GM21529 (cell line): ENCODE measurements at regions not wholly inside any gene's neighbourhood (a gene's known extent, or its start where the extent isn't known, plus 50 kb on each side); places are given as distances from the start of the nearest gene placed in this dataset.
"Not testable (repeated sequence)": the region's sequence is repeated elsewhere in the genome, so short reads cannot be mapped to it uniquely, and the experiment has no call there.

Source experiments
- ATAC-seq: cut with Tn5 transposase; IDR thresholded peaks from one replicate; pipeline ENCODE4 v1.9.1; 2021; ENCODE audit not compliant: unreplicated experiment

DNA sequence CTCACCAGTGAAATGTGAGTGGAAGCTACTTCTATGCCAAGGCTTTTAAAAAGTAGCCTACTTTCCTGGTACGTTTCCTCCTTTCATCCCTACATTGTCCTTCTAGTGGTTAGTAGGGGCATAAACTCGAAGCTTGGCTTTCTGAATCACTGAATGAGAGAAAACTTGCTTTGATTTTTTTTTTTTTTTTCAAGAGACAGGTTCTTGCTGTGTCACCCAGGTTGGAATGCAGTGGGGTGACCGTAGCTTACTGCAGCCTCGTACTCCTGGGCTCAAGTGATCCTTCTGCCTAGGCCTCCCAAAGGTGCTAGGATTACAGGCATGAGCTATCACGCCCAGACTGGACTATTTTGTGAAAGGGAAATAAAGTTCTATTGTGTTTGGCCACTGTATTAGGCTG, 89.1 kb upstream of the IGFBP7 start:
- no peak for ATAC-seq

DNA sequence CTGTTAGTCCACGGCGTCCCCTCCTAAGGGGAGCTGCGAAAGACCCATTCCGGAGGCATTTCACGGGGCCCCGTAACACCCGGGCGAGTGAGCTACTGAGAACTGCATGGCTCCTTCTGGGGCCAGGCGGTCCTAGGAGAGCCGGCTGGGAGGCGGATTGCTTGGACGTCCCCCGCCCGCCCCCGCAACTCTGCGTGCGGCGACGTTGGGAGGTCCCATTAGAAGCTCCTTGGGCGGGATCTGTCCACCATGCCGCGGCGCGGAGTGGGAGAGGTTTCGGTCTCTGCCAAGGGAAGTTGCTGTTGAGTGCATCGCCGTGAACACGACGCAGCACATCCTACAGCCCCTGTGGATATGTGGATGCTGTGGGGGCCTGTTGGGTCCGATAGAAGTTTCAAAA, 85.4 kb upstream of the IGFBP7 start:
- no peak for ATAC-seq

- no peak for ATAC-seq
These were observed 84.0 kb upstream of the IGFBP7 start for GRCh38 chr4:57194068-57194611.

DNA sequence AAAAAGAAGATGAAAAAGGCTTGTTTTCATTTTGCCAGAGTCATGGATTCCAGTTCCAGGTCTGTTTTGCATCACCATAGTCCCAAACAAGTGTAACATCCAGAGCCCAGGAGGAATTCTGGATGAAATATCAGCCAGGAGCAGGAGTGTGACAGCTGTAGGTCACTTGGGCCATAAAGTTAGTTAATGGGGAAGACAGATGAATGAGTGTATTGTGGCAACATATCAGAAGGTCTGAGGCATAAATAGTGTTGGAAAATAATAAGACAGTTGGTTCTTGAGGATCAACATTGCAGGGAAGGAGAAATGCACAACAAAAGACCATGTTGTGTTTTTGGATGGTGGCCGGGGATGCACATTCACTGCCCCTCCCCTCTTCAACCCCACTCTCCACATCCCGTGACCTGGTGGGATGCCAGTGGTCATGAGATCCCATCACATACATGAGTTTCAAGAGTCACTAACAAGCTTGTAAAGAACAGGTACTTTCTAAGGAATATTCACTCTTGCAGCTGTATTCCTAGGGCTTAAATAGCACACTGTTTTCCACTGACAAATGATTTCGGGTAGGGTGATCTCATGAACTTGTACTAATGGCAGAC, 83.1 kb upstream of the IGFBP7 start:
- no peak for ATAC-seq

DNA sequence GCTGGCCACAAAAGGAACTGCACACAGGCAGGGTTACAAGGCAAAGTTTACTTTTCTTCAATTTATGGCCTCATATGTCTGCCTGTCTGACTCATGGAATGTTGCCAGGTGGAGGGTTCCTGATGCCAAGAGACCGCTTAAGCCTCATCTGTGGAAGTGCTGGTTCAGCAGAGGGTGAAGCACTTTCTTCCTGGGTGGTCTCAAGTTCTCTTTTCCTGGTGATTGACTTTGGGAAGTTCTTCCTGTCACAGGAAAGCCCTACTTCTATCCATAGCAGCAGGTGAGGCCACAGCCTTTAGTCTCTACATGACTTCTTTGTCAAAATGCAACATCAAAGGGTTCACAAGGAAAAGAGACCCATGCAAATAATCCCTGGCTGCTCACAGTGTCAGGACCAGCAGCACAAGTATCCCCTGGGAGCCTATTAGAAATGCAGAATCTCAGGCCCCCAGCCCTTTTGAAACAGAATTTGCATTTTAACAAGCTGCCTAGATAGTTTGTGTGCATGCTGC, 81.4 kb upstream of the IGFBP7 start:
- no peak for ATAC-seq

GRCh38 chr4:57190601-57191481, 80.7 kb upstream of the IGFBP7 start:
- ATAC-seq, result peak; percentile 68

DNA sequence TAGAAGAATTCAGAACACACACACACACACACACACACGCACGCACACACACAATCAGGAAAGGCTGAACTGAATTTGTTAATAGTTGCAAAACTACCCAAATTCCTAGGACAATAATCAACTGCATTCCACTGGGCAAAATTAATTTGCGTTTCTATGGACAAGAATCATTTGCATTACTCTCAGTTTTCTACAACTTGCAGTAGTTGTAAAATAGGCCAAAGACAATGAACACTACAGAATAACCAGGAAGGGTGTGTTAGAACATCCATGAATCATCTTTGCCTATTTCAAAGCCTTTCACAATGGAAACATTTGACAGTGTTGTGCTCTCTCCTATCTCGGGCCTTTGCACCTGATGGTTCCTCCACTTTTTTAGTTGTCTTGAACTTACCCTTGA, 77.1 kb upstream of the IGFBP7 start:
- ATAC-seq, result no peak

DNA sequence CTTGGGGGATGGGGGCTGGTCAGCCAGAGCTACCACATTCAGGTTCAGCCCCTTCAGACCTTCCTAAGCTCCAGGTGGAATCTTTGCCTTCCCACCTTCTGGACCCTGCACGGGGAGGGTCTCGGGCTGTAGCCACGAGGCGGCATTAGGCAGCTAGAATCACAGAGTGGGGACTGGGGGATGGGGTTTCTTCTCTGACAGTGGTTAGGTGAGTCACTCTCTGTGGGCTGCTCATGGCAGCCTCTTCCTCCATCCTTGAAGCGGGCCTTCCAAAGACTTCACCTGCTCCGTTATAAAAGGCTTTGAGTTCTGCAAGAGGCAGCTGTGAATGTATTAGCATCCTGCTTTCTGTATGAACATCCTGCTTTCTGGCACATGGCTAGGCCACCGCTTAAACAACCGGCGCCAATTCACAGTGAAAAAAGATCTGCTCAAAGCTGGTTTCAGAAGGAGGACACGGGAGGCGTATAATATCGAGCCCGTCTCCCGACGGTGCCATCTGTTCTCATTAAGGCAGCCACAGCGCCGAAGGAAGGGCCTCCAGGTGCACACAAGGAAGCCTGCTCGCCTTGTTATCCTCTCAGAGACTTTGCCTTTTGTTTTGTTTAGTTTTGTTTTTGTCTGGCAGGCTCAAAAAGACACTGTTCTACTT, 74.3 kb upstream of the IGFBP7 start:
- ATAC-seq, result no peak

DNA sequence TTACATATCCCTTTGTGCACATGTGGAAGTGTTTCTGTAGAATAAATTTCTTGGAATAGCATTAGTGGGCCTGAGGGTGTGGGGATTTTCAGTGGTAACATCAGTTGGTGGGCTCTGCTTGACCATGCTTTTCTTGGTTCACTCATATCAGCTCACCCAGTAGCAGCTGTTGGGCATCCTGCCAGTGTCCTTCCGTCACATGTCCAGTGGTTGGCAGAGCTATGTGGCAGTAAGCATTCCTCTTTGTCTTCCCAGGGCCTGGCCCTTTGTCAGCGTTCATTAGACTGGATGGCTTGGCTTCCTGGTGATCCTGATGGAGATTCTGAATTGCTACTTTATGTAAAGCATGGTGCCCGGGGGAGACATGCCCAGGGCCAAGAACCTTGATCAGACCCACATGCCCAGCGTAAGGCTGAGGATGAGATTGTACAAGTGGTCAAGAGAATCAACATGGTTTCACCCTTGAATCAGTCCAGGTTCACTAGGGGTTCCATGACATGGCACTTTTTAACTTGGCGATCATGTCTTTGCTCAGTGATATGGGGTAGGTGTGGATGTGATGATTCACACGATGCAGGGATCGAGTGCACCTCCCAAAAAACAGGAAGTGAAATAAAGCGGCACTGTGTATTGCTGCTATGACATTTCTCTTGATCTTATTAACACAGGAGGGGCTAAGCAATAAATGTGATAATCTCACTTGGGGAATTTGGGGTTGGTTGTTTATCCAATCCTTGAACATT, 72.1 kb upstream of the IGFBP7 start:
- ATAC-seq, result no peak

- not testable (repeated sequence) for ATAC-seq
These were observed 63.0 kb upstream of the IGFBP7 start for GRCh38 chr4:57173136-57173535.

DNA sequence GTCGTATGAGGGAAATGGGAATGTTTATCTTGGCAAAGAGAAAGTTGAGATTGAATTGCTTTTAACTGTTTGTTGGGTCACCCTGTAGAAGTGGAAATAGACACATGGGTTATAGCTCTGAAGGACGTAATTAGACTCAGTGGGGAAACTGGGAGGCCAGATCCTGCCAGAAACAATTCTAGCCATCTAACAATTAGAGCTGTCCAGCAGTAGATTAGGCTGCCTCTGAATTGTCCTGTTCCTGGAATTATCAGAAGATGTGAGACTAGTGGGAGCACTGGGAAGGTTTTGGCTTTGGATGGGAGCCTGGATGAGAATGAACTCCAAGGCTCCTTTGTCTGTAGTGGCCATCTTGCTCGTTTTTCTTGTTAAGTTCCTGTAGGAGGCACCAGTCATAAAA, 61.9 kb upstream of the IGFBP7 start:
- ATAC-seq, result no peak

GRCh38 chr4:57168982-57169381, 58.8 kb upstream of the IGFBP7 start:
- no peak for ATAC-seq

DNA sequence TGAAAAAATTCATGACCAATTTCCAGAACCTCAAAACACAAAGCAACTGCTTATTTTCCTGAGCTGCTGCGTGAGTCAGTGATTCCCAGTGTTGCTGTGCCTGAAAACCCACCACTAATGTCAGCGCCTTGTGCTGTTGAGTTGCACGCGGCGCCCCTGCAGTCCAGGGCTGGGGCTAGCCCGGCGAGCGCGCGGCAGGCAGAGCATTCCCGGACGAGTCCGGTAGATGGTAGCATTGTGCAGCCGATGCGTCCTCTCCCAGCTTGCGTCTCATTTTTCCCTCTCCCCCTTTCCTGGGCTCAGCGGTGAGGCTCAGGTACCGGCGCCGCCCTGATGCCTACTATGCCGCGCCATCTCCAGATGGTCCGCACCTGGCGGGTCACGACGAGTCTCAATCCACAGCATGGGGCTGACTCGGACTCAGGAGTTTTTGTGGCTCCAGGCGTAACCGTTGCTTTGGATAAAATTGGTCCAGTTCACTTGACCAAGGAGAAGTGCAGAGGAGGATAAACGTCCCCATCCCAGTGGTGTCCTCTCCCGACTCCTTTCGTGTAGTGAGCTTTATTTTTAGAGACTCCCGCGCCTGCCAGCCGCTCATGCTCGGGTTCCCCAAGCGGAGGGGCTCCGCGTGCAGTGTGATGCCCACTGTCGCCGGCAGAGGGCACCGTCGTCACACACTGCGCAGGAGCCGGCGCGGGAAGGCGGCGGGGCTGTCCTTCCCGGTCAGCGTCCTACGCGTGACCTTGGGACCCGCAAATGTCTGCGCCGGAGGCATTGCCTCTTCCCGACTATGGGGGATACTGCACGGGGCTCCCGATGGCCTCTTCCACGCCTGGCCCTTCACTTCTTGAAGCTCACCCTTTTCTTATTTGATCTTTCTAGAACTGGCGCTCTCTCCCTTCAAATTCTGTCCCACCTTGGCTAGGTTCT, 53.6 kb upstream of the IGFBP7 start:
- peak; percentile 98 for ATAC-seq

DNA sequence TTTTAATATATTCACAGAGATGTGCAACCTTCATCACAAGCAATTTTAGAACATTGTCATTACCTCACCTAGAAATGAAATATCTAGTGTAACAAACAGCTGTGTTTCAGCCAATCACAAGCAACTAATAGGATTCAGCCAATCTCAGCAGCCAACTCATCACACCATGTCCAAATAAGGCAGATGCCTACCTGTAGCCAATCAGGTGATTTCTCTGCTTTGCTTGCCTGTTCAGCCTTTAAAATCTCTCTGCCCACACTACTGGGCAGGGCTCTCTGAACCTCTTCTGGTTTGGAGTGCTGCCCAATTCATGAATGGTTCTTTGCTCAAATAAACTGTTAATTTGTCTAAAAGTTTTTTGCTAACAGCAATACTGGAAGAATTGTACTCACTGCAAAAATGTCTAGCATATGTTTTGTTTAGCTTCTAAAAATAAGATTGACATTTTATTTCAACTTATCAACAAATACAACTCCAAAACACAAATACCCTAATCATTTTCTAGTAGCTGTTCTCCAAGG, 52.4 kb upstream of the IGFBP7 start:
- ATAC-seq, result no peak
